ENCODE measurements at regions not wholly inside any gene's neighbourhood (a gene's known extent, or its start where the extent isn't known, plus 50 kb on each side); places are given as distances from the start of the nearest gene placed in this dataset.
"Not testable (repeated sequence)": the region's sequence is repeated elsewhere in the genome, so short reads cannot be mapped to it uniquely, and the experiment has no call there.

DNA sequence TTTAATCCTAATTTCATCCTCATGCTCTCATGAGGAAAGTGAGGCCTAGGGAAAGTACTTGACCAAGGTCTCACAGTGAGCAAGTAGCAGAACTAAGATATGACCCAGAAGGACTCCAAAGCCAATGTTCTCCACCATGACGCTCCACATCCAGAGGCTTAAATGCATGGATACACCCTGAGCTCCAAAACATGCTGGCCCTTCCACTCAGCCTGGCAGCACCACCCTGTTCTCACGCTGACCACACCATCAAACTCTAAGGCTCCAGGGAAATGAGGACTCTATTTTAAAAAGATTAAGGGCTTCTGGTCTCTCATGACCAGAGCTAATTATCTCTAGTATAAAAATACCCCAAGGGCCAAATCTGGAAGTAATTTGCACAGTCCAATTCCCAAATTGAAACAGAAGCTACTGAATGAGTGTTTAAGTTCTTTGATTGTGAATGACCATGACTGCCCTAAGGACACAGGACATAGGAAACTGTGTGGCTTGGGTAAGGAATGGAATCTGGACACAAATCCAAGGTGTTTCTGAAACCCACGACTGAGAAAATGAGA lies 71.1 kb upstream of the ABLIM1 start:
- peak in 8 of 58 donors; percentile 10 to 57 (median 28) for DNase-seq

DNA sequence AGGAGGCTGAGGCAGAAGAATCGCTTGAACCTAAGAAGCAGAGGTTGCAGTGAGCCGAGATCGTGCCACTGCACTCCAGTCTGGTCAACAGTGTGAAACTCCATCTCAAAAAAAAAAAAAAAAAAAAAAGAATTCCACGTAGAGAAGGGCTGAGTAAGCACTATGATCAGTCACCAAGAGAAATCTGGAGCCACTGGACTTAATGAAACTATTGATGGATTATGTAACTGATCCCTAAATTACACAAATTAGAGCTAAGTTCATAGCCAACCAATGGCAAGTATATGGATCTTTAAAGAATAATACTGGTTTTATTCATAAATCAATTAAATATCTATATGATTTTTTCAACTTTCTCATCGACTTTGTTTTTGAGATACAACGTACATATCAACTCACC lies 72.2 kb upstream of the ABLIM1 start:
- no peak for DNase-seq

DNA sequence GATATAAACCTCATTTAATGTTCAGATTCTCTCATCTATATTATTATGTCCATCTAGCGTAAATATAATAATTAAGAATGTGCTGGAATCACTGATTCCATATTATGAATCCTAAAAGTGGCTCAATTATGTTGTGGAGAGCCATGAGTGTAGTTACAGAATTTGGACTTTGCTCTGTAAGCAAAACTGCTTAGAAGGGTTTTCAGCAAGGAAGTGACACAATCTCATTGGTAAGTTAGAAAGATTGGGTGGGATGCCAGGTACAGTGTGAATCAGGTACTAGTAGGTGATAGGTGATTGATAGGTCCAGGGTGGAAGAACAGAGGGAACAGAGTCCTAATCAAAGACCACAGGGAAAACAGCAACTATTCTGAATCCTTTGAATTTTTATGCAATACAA lies 74.9 kb upstream of the ABLIM1 start:
- DNase-seq, result no peak

DNA sequence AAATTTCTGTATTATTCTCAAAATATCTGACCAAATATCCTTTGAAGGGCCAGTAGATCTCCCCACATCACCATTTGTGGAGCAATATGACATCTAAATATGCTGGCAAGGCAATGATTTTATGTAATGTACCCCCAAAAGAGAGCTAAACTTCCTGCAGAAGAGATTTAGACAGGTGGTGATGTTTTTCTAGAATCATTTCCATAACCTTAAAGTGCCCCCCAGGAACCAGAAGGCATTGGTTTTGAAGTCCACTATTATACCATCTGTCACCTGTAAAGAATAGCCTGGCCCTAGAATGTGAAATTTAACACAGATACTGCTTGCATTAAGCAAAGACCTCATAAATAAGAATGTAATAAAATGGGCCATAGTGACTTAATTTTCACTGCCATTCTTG lies 77.9 kb upstream of the ABLIM1 start:
- DNase-seq, result no peak

DNA sequence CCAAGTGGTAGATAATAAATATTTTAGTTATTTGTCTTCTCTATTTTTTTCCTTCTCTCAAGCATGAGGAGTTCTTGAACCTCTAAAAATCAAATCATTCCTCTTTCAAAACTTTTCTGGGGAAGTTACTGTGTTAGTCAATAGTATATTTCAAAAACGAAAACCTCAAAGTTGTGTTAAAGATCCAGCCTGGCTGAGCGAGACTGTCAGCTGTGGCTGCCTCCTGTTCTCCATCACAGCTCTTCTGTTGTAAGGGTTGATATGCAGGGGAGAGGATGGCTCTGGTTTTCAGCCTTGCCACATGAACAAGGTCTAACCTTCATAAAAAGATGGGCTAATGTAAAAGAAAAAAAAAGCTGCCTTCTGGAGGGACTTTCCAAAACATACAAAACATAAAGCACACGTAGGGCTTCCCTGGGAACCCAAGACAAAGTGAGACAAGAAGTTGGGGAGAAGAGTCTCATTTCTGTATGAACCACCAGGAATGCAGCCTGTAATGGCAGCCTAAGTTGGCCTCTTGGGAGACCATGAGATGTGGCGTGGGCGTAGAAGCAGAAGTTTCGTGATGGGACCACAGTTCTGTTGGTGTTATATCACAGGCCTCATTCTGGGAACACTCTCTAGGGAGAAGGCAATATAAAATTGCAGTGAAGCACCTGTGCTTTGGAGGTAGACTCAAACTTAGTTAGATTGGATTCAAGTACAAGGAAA lies 77.9 kb upstream of the FHIP2A start:
- no peak for DNase-seq

DNA sequence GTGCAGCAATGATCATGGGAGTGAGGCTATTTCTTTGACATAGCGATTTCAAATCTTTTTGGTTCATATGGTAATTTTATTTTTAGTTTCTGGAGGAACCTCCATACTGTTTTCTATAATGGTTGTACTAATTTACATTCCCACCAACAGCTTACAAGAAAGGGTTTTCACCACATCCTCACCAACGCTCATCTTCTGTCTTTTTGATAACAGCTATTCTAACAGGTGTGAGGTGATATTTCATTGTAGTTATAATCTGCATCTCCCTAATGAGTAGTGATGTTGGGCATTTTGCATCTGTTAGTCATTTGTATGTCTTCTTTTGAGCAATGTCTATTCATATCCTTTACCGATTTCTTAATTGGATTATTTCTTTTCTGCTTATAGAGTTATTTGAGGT lies 75.0 kb upstream of the FHIP2A start:
- DNase-seq, result no peak

DNA sequence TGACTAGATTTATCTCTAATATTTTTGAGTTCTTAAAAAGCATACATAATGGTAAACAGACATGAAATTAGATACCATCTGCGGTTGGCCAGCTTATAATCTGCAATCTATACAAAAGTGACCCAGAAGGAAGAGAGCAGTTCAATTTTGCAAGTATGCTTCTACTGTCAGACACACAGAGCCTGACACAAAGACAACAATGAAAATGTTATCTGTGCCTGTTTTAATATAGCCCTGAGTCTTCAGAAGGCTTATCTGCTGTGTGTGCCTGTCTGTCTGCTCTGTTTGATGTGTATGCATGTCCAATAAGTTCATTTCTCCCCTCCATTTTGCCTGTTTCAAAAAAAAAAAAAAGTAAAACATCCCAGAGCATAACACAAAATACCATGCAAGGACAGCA lies 73.3 kb upstream of the FHIP2A start:
- DNase-seq, result no peak

DNA sequence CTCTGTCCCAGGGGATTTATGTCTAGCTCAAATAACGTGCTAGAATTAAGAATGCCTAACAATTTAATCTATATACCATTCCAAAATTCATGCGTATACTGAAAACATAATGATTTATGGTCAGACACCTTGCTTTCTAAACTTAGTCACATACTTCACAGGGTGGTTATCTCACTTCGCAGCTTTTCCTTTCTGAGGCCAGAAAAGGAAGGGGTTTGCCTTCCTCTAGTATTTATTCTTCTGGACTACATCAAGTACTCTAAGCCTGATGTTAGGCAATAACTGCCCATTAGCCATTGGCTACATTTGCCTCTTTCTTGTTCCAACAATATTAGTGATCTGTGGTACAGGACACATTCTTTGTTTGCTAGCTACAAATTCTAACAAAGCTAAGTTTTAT lies 72.6 kb upstream of the FHIP2A start:
- DNase-seq, result no peak

DNA sequence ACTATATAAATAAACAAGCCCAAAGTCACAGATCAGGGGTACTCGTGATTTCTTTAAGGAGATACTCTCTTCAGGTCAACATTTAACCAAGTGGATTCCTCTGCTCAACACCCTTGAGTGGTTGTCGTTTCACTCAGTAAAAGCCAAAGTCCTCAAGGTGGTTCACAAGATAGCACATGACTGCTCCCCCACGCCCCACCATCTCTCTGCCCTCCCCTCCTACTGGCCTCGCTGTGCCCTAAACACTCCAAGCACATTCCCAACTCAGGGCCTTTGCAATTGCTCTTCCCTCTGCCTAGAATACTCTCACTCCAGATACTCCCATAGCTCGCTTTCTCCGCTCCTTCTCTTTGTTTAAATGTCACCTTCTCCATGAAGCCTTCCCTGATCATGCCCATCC lies 72.1 kb upstream of the FHIP2A start:
- DNase-seq, result no peak

DNA sequence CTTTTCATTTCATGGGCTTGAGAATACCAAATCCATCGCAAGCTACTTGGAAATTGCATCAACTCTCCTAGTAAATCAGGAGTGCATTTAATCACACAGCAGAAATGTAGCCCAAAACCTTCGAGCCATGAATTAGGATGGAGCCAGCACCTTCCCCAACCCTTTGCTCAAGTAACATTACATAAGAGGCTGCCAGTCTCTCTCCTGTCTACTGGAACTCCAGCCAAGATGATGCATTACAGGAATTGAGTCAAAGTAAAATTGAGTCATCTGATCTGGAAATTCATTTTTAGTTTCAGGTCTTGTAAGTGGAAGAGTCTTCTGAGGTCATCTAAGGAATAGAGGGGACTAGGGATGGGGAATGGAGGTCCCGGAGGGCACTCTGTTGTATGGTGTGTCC lies 69.7 kb upstream of the FHIP2A start:
- DNase-seq, result no peak

DNA sequence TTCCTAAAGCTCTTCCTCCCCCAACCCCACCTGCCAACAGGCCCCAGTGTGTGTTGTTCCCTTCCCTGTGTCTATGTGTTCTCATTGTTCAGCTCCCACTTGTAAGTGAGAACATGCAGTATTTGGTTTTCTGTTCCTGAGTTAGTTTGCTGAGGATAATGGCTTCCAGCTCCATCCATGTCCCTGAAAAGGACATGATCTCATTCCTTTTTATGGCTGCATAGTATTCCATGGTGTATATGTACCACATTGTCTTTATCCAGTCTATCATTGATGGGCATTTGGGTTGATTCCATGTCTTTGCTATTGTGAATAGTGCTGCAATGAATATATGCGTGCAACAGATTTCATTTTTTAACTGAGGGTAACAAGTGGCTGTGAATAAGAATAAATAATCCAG lies 69.0 kb upstream of the FHIP2A start:
- DNase-seq, result not testable (repeated sequence)

DNA sequence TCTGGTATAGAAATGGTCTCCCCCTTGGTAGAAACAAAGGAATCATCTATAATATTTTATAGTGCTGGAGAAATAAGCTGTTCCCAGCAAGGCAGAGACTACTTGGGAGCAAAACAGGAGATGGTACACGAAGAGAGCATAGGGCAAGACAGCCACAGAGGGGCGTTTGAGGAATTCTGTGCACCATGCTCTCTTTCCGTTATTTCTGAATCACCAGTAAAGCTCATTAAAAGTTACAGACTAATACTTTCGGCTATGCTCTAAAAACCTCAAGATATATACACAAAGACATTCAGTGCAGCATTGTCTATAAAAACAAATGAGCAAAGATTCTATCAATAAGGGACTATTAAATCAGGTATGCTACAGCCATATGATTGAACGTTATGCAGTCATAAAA lies 68.5 kb upstream of the FHIP2A start:
- DNase-seq, result no peak

DNA sequence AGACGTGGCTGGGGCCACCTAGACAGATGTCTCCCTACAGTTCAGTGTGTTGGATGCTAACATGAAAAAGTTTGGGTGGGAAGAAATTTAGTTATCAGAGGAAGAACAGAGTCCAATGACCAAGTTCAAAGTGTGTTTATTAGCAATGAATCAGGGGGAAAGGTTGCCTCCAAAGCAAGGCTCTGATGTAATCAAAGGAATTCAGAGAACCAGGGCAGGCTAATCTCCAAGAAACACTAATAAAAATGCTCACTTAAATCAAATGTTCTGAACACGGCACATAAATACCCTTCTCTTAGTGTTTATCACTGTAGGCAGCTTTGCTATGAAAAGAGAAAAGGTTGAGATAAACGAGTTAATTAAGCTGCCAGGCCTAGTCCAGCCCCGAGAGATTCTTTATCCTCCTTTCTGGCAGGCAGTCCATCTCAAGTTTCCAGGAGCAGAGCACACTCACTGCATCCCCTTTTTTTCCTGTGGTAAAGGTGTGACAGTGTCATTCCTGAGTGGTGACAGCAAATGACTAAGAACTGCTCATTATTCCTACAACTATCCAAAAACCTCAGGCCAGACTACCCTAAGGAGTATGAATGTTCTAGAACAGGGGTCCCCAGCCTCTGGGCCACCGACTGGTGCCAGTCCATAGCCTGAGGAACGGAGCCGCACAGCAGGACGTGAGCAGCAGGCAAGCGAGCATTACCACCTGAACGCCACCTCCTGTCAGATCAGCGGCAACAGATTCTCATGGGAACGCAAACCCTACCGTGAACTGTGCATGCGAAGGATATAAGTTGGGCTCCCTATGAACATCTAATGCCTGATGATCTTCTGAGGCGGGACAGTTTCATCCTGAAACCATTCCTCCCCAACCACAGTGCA lies 66.9 kb upstream of the FHIP2A start:
- no peak for DNase-seq

DNA sequence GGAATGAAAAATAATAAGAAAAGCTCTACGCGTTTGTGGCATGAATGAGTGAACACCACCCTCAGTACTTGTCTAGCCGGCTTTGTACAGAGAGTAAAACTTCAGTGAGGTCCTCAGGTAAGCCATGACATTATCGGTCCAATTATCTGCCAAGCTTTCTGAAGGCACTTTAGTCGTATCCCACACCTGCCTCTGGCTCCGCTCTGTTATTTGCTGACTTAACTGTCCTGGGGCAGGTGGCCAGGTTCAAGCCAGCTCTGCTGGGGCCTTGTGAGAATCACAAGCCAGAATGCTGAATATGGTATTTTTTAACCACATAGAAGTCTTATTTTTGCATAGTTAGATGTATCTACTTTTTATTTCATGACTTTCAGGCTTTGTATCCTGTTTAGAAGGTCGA lies 66.0 kb upstream of the FHIP2A start:
- DNase-seq, result no peak

DNA sequence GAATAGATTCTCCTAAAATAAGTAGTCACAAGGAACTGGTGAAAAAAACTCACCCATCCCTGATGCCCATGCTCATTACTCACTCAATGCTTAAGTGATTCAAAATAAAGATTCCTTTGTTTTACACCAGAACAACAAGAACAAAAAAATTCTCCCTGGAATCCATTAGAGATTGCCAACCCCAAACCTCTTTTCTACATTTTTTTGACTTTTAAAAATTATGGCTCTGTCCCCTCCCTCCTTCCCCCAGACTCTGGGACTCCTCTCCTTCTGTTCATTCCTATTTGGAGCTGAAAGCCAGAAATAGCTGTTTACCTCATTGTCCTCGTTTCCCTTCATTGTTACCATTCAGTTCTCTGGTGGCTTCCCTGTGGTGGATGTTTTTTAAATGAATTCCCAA lies 63.2 kb upstream of the FHIP2A start:
- DNase-seq, result peak in 1 of 58 donors; percentile 3

DNA sequence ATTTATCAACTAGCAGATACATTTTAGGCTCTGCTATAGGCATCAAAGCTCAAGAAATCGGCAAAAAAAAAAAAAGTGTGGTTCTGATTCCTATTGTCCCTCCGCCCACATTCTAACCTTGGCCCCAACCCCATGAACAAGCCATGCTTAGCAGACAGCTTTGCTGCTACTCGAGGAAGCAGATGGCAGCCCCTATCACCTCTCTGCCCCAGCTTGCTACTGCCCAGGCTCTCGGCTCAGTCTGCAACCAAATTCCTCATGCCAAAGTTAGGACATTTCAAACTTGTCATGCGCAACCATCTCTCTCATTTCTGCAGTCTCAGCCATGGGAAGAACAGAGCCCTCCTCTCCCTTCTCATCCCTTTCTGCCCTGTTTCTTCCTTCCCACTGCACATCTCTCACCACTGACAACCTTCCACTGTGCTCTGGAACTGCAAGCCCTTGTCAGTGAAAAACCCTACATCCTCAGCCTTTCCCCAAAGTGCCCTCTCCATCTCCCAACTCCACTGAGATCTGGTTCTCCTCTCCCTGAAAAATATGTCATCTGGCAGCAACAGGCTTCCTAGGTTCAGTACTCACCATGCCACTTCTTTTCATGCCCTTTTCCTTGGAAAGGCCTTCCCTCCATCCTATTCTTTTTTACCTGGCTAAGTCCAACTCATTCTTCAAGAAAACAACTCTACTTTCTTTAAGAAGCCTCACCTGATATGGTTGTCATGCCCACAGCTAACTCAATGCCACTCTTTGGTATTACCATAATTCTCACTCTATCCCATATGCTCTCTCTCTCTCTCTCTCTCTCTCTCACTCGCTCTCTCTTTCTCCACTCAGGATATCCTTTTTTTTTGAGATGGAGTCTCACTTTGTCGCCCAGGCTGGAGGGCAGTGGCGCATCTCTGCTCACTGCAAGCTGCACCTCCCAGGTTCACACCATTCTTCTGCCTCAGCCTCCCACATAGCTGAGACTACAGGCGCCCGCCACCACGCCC lies 60.1 kb upstream of the FHIP2A start:
- DNase-seq, result no peak

DNA sequence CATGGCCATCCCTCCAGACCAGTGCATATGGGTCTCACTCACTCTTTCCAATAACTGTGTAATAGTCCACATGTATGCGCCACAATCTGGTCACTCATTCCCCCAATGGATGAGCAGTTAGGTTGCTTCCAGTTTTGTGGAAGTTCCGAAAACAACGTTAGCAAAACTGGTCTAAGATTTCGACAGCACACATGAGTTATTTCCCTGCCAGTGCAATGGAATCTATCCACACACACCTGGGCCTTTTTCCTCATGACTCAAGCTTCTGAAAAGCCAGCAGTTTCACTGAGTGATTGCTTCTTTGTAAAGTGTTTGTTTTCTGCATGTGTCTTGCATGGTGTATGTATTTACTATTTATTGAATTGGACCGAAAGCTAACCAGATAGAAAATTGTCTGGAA lies 58.8 kb upstream of the FHIP2A start:
- no peak for DNase-seq

DNA sequence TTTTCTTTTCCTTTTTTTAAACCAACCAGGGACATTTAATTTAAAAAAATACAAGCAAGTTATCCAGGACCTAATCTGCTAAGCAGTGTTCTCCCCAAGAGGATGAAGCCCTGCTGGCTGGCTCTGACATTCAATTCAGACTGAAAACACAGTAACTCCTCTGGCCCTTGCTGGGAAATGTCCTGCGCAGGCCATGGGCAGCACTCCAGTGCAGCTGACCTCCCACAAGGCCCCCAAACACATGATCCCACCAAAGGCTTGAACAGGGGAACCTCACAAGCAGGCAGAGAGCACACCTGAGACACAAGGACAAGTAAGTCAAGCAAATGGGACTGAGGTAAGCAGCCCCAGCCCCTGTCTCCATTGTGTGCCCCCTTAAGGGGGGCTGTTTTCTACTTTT lies 56.9 kb upstream of the FHIP2A start:
- peak in 34 of 58 donors; percentile 8 to 71 (median 32) for DNase-seq

DNA sequence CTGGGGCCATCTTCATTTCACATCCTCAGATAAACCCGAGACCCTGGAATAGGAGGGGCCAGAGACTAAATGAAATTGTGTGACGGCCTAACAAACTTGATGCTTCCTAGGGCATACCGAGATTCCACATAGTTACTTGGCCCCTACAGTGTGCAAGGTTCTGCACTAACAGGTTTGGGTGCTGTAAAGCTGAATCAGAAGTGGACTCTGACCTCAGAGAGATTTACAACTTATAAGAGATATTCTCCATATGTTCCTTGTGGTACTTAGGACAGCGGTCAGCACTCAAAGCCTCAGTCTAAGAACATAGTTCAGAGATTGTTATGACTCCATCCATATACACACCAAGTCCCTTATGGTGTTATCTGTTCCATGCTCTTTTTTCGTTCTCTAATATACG lies 55.1 kb upstream of the FHIP2A start:
- DNase-seq, result no peak

DNA sequence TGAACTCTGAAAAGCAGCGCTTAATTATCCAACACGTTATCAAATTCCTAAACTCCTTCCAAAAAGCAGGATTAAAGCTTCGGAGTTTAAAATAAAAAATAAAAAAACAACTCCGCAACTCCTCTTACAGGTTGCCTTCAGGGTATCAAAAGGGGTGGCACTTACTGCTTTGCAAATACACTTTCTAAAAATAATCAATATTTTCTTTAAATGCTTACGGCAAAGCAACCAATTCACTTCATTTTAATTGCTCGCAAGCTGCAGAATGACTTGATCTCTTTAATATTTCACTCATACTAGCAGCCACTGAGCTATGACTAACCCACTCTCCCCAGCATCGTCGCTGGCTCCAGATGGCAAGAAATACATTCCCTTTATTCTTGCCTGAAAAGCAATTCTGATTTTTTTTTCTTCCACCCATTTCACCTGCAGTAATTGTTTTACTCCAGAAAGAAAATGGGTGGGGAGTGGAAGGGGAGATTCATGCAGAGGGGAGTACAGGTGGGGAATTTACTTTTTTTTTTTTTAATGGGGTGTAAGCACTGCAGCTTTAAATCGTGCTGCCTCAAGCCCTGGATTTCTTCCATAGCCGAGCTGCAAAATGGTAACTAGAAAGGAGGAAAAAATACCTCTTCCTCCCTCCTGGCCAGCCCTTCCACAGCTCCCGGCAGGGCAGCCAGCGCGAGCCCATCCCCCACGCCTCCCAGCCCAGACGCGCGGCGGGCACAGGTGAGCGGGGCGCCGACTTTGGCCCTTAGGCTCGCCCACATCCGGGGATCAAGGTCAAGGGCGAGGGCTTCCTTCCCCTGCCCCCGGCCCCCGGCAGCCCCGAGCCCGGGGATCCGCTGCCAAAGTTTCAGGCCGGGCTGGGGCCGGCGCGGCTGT lies 54.2 kb upstream of the FHIP2A start:
- DNase-seq, result peak in 18 of 58 donors; percentile 2 to 55 (median 14)

Measured in anterior cingulate cortex (tissue), 58 donors.